ENCODE measurements at regions not wholly inside any gene's neighbourhood (a gene's known extent, or its start where the extent isn't known, plus 50 kb on each side); places are given as distances from the start of the nearest gene placed in this dataset.

- Histone ChIP-seq H3K27ac (ENCODE audit: low read depth in 1 of 2, low read length in 2 of 2) (no peak overlapping the region), H3K4me3 (ENCODE audit: low read depth in 1 of 3, low read length in 3 of 3) (no peak overlapping the region), H3K27me3 (ENCODE audit: control insufficient read depth in 4 of 4, insufficient read depth in 4 of 4, low read length in 3 of 4) (no peaks in the 10 kb centered on the region), H3K9me3 (ENCODE audit: control insufficient read depth in 4 of 4, low read length in 3 of 4) (no peaks in the 10 kb centered on the region), H3K9ac (ENCODE audit: low read depth in 1 of 2, low read length in 2 of 2) (no peak overlapping the region), H3K4me1 (ENCODE audit: control insufficient read depth in 4 of 4, insufficient read depth in 4 of 4, low read length in 3 of 4) (peaks cover 0 to 13% (median 9%) of the 10 kb centered on the region in 4 donors), H3K36me3 (ENCODE audit: control insufficient read depth in 4 of 4, insufficient read depth in 3 of 4, low read depth in 1 of 4, low read length in 3 of 4) (no peaks in the 10 kb centered on the region)
- 78% methylated on average over 4 of the region's 4 CpGs for WGBS
- DNase-seq (ENCODE audit: low spot score), result no peak
- TF ChIP-seq FOXA2 (IDR thresholded peaks at IDR 0.05) (no peak), ZBTB33 (IDR thresholded peaks at IDR 0.05) (no peak), RXRA (IDR thresholded peaks at IDR 0.05) (no peak), HNF4A (conservative IDR thresholded peaks at IDR 0.05) (no peak), ATF3 (IDR thresholded peaks at IDR 0.05) (no peak), JUND (IDR thresholded peaks at IDR 0.05) (no peak), NR2F2 (IDR thresholded peaks at IDR 0.05) (no peak), CTCF (IDR thresholded peaks at IDR 0.05; ENCODE audit: low read depth, low read length, missing input control) (no peak), MAX (IDR thresholded peaks at IDR 0.05) (no peak), SP1 (IDR thresholded peaks at IDR 0.05) (no peak)
These were observed 218.2 kb upstream of the RREB1 start for GRCh38 chr6:6889601-6890000.

- DNase-seq (ENCODE audit: low spot score), result peak; percentile 73
- TF ChIP-seq CTCF (IDR thresholded peaks at IDR 0.05; ENCODE audit: low read depth, low read length, missing input control) (no peak), RAD21 (IDR thresholded peaks at IDR 0.05) (peak in 1 of 2 donors; percentile 11)
- H3K4me3 ChIP-seq (ENCODE audit: low read depth in 1 of 3, low read length in 3 of 3), result no peak overlapping the region
- 11% methylated on average over 6 of the region's 6 CpGs for WGBS
- H3K9ac ChIP-seq (ENCODE audit: low read depth in 1 of 2, low read length in 2 of 2), result no peak overlapping the region
- no peak overlapping the region for H3K27ac ChIP-seq (ENCODE audit: low read depth in 1 of 2, low read length in 2 of 2)
- H3K4me1 ChIP-seq (ENCODE audit: control insufficient read depth in 4 of 4, insufficient read depth in 4 of 4, low read length in 3 of 4), result peaks cover 0 to 12% (median 9%) of the 10 kb centered on the region in 4 donors
- no peaks in the 10 kb centered on the region for H3K27me3 ChIP-seq (ENCODE audit: control insufficient read depth in 4 of 4, insufficient read depth in 4 of 4, low read length in 3 of 4)
- H3K36me3 ChIP-seq (ENCODE audit: control insufficient read depth in 4 of 4, insufficient read depth in 3 of 4, low read depth in 1 of 4, low read length in 3 of 4), result no peaks in the 10 kb centered on the region
- H3K9me3 ChIP-seq (ENCODE audit: control insufficient read depth in 4 of 4, low read length in 3 of 4), result no peaks in the 10 kb centered on the region
These were observed 217.3 kb upstream of the RREB1 start for GRCh38 chr6:6890400-6890858.

All from liver (tissue), 8 donors.